Spleen (tissue), 11 donors: ENCODE measurements at regions not wholly inside any gene's neighbourhood (a gene's known extent, or its start where the extent isn't known, plus 50 kb on each side); places are given as distances from the start of the nearest gene placed in this dataset.
"Not testable (repeated sequence)": the region's sequence is repeated elsewhere in the genome, so short reads cannot be mapped to it uniquely, and the experiment has no call there.

Source experiments
- DNase-seq: peaks from one replicate; pipeline ENCODE4 v3.0.0-alpha.2; 2020
- H3K27ac ChIP-seq, 8 donors: fragments of 200-600 bp; sonication (generic) in 7 of 8; 1 replicate in 4 of 8; 2 replicates in 4 of 8; pipeline versions ENCODE4 v1.5.0 to v1.8.0; 2016 to 2021; ENCODE audit warnings: inconsistent platforms in 4 of 8, mild to moderate bottlenecking in 4 of 8, moderate library complexity in 1 of 8
- H3K27me3 ChIP-seq, 7 donors: fragments of 200-600 bp; sonication (generic) in 6 of 7; replicated peaks in 1 of 7; 1 replicate in 4 of 7; 2 replicates in 3 of 7; pipeline versions ENCODE4 v1.5.0 to v1.8.0; 2016 to 2021; ENCODE audit warnings: inconsistent platforms in 3 of 7, mild to moderate bottlenecking in 1 of 7
- H3K36me3 ChIP-seq, 6 donors: fragments of 200-600 bp; sonication (generic) in 5 of 6; 1 replicate in 4 of 6; 2 replicates in 2 of 6; pipeline versions ENCODE4 v1.5.0 to v1.8.0; 2016 to 2021; ENCODE audit warnings: inconsistent platforms in 2 of 6
- H3K4me1 ChIP-seq, 6 donors: fragments of 200-600 bp; sonication (generic) in 5 of 6; 1 replicate in 3 of 6; 2 replicates in 3 of 6; pipeline versions ENCODE4 v1.5.0 to v1.8.0; 2016 to 2021; ENCODE audit warnings: inconsistent platforms in 3 of 6
- H3K4me3 ChIP-seq, 8 donors: fragments of 200-600 bp; sonication (generic) in 7 of 8; 1 replicate in 4 of 8; 2 replicates in 4 of 8; pipeline versions ENCODE4 v1.5.0 to v1.8.0; 2016 to 2021; ENCODE audit warnings: inconsistent platforms in 4 of 8, mild to moderate bottlenecking in 4 of 8, moderate library complexity in 2 of 8
- H3K9me3 ChIP-seq, 8 donors: fragments of 200-600 bp; sonication (generic) in 7 of 8; 1 replicate in 4 of 8; 2 replicates in 4 of 8; pipeline versions ENCODE4 v1.5.0 to v1.8.0; 2016 to 2021; ENCODE audit warnings: inconsistent platforms in 4 of 8
- WGBS, 5 donors: extraction: QIAGEN DNeasy Blood & Tissue Kit in 3 of 5; methylation state at CpG; one replicate each; pipeline versions ENCODE4 v1.1.5 to v1.1.7; 2013 to 2018; 5-methylcytosine and 5-hydroxymethylcytosine counted together
- intact Hi-C: fragments of 100-400 bp; cut with DNase I; formaldehyde crosslinking; loops from one replicate; pipeline ENCODE4 v1.15.0; 2023; ENCODE audit warnings: low total_unique reads
- donor health status: healthy with polysubstance abuse.
- donor health status: DM: no; HTN: no; CAD: no; lungs with moderate emphysema.
- donor health status: DM: no; HTN: no; CAD: no.
- donor health status: Bipolar disorder and iron deficiency.
- donor health status: healthy.
- donor health status: DM: no; HTN: no; CAD: no.
- donor health status: DM: yes; HTN: yes; CAD: no.

DNA sequence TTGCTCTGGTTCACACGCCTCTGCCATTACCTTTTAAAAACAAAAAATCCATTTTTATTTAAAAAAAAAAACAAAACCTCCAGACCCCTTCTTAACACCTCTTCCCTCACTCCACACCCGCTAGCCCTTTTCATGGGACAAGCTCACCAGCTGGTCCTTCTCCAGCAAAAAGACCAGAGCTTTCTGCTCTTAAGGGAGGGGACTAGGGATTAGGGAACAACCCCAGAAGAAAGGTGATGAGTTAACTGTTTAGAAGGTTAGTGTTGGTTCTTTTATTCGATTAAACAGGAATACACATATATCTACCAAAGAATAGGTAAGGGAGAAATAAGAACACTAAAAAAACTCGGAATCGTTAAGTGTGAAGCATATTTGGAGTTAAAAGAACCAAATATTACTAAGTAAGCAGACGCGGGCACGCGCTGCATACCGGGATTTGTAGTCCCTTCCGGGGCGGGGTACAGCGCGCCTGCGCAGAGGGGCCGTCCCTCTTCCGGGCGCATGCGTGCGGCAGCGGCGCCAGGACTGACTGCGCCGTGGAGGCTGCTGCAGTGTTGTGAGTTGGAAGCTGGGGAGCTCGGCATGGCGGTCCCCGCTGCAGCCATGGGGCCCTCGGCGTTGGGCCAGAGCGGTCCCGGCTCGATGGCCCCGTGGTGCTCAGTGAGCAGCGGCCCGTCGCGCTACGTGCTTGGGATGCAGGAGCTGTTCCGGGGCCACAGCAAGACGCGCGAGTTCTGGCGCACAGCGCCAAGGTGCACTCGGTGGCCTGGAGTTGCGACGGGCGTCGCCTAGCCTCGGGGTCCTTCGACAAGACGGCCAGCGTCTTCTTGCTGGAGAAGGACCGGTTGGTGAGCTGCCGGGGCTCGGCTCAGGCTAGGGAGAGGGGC lies 92.6 kb upstream of the FAM153A start:
- H3K27ac ChIP-seq, H3K36me3 ChIP-seq, H3K9me3 ChIP-seq, H3K27me3 ChIP-seq, intact Hi-C loops, H3K4me1 ChIP-seq: not testable (repeated sequence)
- H3K4me3 ChIP-seq, result peak overlapping the region in 6 of 8 donors; percentile 37 to 63 (median 43)
- DNase-seq, result peak; percentile 84
- WGBS, 5 donors, result 0 to 19% (median 4%) methylated on average over 2 to 22 of the region's 56 CpGs

DNA sequence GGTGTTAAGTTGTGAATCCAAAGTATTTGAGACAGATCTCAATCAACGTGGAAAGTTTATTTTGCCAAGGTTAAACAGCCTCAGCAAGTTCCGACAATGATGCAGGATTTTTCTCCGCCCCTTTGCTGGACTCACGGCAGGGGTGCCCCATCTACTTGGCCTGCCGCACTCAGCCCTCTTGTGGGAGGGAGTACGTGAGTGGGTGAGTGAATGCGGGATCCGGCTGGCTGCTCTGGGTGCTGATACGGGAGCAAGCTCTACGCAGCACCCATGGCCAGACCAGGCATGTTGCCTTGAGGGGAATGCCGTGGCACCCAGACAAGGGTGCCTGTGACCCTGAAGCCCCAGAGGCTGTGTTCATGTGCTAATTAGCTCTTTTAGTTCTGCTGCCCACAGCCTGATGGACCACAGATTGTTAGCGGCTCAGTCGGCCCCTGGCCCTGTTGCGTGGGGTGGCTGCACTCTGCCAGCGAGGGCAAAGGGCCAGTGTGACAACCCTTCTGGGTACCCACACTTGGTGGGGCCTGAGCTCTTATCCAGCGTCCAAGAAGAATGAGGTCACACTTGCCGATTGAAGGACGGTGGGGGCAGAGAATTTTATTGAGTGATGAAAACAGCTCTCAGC lies 81.2 kb upstream of the FAM153A start:
- H3K4me1 ChIP-seq, DNase-seq: not testable (repeated sequence)
- 80 to 89% (median 87%) methylated on average over 6 to 8 of the region's 18 CpGs; no CpG with 5 or more reads in 2 of the 5 donors for WGBS, 5 donors

DNA sequence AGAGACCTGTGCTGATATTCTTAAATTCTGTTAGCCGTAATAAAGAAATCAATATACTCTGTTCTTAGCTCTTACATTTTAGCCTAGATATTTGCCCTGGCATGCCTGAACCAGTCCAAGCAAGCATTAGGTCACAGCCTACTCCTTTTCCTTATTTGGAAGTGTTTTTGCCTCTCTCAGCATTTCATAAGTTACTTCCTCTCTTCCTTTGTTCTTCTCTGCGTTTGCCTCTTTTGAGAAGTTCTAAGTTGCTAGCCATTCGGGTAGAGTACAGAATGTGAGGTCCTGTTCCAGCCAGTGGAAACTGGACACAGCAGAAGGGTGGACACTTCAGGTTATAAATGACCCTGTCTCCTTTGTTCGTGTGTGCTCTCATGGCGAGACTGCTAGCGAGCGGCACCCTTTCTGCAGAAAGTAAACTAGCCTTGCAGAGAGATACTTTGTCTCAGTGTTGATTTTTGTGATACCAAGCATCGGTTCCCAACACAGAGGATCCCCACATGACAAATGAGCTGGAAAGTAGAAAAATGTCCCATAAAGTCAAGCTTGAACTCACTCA lies 75.0 kb upstream of the FAM153A start:
- 72 to 90% (median 79%) methylated on average over 5 to 7 of the region's 8 CpGs for WGBS, 5 donors

More for the DNA sequence above, 81.2 kb upstream of the FAM153A start:
- H3K27ac ChIP-seq, H3K9me3 ChIP-seq, H3K36me3 ChIP-seq, intact Hi-C loops, H3K4me3 ChIP-seq, H3K27me3 ChIP-seq: not testable (repeated sequence)

DNA sequence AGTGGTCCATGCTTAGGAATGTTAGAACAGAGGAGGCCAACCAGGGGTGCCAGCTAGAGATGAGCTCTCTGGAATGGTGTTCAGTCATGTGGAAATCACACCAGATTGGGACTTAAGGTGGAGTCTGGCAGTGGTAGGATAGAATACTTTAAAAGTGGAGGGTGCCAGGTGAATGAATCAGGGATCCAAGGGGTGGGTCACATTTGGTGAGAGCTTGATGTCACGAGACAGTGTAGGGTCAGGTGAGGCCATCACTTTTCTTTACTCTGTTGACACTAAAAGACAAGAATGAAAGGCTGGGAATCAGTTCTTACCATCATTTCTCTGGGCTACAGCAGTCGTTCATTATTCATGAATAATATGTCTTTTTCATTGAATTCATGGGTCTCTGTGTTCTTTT lies 73.8 kb upstream of the FAM153A start:
- 42 to 73% (median 69%) methylated on average over 1 of the region's 2 CpGs for WGBS, 5 donors
- DNase-seq, H3K27me3 ChIP-seq, intact Hi-C loops, H3K4me3 ChIP-seq, H3K36me3 ChIP-seq, H3K9me3 ChIP-seq, H3K27ac ChIP-seq, H3K4me1 ChIP-seq: not testable (repeated sequence)

More for the DNA sequence above, 75.0 kb upstream of the FAM153A start:
- H3K4me3 ChIP-seq, H3K27me3 ChIP-seq, intact Hi-C loops, H3K36me3 ChIP-seq, H3K9me3 ChIP-seq, H3K4me1 ChIP-seq, DNase-seq, H3K27ac ChIP-seq: not testable (repeated sequence)

DNA sequence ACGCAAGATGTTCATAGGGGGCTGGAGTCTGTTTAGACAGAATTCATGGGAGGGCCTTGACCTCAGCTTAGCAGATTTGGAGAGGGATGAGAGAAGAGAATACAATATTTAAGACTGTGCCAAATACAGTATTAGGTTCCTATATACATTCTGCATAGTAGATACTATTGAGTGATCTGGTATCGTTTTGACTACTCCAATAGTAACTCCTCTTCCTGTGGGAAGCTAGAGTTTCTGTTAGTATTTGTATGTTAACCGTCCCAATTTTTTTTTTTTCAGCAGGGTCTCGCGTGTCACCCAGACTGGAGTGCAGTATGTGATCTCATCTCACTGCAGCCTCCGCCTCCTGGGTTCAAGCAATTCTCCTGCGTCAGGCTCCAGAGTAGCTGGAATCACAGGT lies 65.2 kb upstream of the FAM153A start:
- H3K4me1 ChIP-seq, H3K9me3 ChIP-seq, DNase-seq, H3K4me3 ChIP-seq, intact Hi-C loops, H3K27me3 ChIP-seq, H3K27ac ChIP-seq, H3K36me3 ChIP-seq: not testable (repeated sequence)
- 74 to 88% (median 83%) methylated on average over 6 of the region's 7 CpGs for WGBS, 5 donors

DNA sequence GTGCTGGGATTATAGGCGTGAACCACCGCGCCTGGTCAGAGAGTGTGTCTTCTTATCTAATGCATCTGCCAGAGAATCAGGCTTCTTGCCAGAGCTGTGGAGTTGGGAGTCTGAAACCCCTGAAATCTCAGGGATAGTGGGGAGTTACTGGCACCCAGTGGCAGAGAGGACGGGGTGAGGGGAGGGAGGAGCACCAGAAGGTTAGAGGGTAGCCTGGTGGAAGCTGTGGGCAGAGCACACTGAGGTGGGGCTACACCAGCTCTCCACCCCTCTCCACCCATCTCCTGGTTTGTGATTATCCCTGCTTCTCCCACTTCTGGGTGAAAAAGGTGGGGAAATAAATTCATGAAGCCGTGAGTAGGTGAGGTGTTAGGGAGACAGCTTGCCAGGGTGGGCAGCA lies 63.9 kb upstream of the FAM153A start:
- H3K4me3 ChIP-seq, intact Hi-C loops, H3K27ac ChIP-seq, DNase-seq, H3K9me3 ChIP-seq, H3K27me3 ChIP-seq, H3K36me3 ChIP-seq, H3K4me1 ChIP-seq: not testable (repeated sequence)
- WGBS, 5 donors, result 23 to 38% (median 25%) methylated on average over 2 of the region's 5 CpGs; no CpG with 5 or more reads in 1 of the 5 donors

DNA sequence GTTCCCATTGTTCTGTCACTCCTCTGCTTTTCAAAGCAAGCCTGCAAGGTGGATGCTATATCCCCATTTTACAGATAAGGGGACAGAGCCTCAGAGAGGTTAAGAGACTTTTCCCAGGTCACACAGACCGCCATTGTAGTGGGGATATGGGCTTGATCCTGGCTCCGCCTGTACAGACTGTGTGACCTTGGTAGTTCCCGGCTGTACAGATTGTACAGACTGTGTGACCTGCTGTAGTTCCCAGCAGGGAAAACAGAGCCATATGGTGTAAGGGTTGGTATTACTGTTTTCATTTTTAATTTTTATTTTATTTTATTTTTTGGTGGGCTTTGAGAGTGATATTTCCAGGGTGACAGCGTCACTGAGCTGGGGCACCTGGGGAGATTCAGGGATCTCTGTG lies 63.2 kb upstream of the FAM153A start:
- H3K4me3 ChIP-seq, H3K27ac ChIP-seq, H3K27me3 ChIP-seq, H3K9me3 ChIP-seq, H3K4me1 ChIP-seq, H3K36me3 ChIP-seq, intact Hi-C loops, DNase-seq: not testable (repeated sequence)
- 88 to 96% (median 91%) methylated on average over 1 of the region's 4 CpGs; no CpG with 5 or more reads in 1 of the 5 donors for WGBS, 5 donors

DNA sequence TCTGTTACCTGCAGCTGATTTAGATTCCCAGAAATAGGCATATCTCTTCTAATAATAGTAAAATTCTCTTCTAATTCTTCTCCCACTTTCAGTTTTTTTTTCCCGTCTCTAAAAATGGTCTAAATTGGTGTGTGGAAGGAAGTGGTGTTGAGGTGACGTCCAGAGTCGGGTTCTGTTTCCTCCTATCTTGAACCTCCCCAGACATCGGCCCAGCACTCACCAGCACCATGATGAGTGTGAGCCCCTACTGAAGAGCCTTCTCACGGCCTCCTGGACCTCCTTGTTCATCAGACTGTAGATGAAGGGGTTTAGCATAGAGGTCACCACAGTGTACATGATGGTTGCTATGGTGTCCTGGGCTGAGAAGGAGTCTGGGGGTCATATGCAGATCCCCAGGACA lies 53.5 kb upstream of the FAM153A start:
- intact Hi-C loops, DNase-seq, H3K4me3 ChIP-seq, H3K9me3 ChIP-seq, H3K27me3 ChIP-seq, H3K36me3 ChIP-seq, H3K4me1 ChIP-seq, H3K27ac ChIP-seq: not testable (repeated sequence)
- WGBS, 5 donors, result 0 to 29% (median 10%) methylated on average over 1 to 5 of the region's 5 CpGs; no CpG with 5 or more reads in 1 of the 5 donors
